HG03575 (cell line): ENCODE measurements at regions not wholly inside any gene's neighbourhood (a gene's known extent, or its start where the extent isn't known, plus 50 kb on each side); places are given as distances from the start of the nearest gene placed in this dataset.

Source experiments
- ATAC-seq: cut with Tn5 transposase; IDR thresholded peaks from one replicate; pipeline ENCODE4 v1.9.1; 2021; ENCODE audit not compliant: unreplicated experiment, insufficient number of reproducible peaks, low FRiP score; ENCODE audit errors: extremely low read depth

DNA sequence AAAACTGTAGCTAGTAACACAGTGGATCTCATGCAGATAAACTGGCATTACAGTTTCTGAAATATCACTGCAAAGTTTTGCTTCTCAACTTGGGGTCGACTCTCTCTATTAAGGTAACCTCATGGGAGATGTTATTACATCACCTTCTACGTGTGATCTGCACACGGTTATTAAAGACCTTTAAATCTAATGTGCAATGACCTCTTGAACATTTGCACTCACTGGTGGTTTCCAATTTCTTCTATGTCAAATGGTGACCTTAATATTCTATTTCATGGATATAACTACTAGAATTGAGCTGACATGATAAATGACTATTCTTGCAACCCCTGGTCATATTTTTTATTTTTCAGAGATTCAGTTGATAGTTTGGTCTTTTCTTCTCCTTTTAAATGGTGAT lies 191.3 kb downstream of the PPP1R3A start:
- no peak for ATAC-seq

DNA sequence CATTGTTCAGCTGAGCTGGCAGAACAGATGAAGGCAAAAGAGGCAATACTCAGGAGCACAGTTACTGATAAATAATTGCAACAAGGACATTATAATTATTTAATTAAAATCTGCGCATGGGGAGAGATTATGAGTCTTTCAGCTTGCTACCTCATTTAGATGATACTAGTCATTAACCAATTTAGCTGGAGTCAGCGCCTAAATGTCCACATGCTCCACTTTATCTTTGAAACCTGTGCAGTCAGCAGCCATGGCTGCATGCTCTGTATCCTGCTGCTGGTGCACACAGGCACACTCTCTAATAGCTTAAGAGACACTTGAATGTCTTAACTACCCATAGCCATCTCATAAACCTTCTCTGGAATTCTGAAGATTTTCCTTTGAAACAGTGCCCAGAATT lies 196.8 kb downstream of the PPP1R3A start:
- no peak for ATAC-seq

DNA sequence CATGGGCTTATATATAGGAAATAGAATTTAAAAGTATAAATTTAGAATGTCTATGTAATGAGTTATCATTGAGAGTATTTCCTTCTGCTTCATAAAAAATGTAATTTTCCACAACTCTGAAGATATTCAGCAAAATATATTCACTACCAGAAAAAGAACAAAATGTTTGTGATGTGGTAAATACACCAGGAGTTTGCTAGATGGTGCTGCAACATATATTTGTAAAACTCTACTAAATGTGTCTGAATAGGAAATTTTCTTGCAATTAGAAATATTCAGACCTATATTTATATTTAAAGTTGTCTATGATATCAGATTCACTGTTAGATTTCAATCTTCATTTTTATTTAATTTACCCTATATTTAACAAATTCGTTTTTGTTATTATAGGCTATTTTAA lies 201.1 kb downstream of the PPP1R3A start:
- ATAC-seq = no peak

DNA sequence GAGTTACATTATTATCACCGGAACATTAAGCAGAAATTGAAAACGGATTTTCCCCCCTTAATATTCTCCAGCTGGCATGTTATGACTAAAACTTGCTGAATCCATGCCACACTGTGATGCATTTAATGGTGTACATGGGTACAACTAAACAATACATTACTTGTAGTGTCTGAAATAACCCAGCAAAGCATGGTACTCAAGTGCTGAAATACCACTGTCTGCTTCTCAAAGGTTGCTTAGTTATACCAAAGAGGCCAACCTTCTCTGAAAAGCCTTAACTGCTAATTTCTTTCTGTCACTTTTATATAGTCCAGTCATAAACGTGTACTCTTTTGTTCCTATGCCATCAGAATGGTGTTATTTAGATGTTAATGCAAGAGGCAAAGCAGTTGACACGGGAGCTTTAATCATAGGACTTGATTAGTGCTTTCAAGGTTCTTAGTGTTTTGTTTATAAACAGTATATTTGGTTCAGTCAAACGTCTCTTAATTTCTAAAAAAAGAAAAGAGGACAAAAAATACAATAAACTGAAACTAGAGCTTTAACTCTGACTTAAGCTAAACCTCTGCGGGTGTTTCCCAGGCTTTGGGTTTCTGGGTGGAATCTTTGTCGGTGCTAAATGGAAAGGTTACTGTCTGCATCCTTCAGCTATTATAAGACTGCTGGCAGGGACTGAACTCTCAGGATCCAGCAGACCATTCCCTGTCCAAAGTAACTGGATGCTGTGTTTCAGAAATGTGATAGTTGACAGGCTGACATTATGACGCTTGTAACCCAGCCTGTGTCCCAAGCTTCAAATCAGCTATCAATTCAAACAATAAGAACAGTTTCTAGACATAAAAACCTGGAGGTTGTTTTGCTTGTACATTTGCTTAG lies 202.6 kb downstream of the PPP1R3A start:
- ATAC-seq = no peak

DNA sequence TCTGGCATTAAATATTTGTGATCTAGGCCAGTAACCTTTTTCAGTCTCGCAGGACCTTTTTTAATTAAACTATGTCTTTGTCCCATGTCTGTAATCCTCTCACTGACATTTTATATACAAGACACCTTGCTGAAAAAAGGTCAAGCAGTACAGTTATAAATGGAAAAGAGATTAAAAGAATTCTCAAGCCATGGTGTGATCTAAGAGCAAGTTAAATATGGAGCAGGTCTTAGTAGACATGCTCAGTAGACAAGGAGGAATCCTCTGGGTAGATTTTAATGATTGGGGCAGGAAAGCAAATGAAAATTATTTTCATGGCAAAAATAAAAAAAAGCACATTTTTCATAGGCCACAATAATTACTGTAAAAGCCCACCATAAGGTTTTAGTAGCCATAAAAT lies 203.5 kb downstream of the PPP1R3A start:
- ATAC-seq = no peak

DNA sequence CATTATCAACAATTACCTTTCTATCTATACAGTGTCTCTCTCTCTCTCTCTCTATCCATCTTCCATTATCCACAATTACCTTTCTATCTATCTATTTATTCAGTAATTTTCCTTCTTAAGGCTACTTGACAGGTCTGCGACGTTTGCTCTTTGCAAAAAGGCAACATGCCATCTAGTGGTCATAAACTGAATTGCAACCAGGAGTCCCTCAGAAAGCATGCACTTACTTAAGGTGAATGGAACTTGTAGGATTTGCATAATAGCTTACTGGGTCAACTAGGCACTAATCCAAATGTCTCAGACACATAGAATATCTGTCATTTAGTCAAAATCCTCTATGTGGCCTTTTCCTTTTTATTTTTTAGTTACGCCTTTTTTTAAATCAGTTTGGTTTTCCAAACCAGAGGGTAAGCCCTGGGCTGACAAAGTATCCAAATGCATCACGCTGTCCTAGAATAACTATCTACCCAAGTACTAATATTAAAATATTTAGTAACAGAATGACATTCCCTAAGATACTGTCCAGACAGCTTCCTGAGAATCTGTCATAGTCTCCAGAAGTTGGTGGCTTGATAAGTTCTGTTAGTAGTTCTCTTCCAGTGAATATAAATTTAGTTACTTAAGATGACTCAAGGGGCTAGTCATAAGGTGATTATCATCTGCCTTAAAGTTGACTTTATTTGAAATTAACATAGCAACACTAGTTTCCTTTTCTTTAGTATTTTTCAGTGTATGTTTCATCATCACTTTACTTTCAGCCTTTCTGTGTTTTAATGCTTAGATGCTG lies 208.3 kb downstream of the PPP1R3A start:
- peak; percentile 92 for ATAC-seq

DNA sequence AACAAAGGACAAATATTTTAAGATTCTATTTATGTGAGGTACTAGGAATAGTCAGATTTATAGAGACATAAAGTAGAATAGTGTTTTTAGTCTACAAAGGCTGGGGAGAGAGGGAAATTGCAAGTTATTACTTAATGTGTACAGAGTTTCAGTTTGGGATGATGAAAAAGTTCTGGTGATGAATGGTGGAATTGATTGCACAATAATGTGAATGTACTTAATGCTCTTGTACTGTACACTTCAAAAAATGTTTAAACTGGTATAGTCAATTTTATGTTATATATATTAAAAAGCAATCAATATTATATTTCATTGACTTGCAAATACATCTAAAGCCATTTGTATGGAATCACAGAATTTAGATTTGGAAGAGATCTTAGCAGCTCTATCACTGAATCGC lies 213.4 kb downstream of the PPP1R3A start:
- ATAC-seq = no peak

GRCh38 chr7:113698556-113699220 lies 220.1 kb downstream of the PPP1R3A start:
- no peak for ATAC-seq

GRCh38 chr7:113694149-113694548 lies 224.7 kb downstream of the PPP1R3A start:
- ATAC-seq = no peak

DNA sequence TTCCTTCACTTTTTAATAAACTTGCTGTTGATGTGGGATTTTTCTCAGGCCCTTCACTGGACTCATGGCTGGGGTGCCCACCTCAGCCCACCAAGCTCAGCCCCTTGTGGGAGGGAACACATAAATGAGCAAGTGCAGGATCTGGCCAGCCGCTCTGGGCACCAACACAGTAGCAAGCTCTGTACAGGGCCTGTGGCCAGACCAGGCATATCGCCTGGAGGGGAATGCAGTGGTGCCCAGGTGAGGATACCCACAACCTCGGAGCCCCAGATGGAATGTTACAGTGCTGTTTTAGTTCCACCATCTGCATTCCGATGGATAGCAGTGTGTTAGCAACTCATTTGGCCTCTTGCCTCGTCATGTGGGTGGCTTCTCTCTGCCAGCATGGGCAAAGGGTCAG lies 234.6 kb downstream of the PPP1R3A start:
- ATAC-seq = no peak

GRCh38 chr7:113677811-113678210 lies 241.0 kb downstream of the PPP1R3A start:
- no peak for ATAC-seq

DNA sequence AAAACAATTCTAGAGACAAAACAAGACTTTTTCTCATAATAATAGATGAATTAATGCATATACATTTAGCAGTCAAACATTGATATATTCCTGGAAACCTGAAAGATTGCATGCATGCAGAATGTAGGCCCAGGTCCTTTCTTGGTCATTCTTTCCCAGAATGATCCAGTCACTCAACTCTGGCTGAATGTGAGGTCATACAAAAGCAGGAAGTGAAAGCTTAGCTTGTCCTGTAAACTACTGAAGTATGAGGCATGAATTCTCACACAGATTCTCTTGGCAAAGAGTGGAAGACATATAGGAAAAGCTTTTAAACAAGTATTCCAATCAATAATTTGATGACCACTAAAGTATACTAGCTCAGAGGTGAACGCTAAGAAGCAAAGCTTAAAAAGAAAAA lies 253.9 kb downstream of the PPP1R3A start:
- no peak for ATAC-seq

DNA sequence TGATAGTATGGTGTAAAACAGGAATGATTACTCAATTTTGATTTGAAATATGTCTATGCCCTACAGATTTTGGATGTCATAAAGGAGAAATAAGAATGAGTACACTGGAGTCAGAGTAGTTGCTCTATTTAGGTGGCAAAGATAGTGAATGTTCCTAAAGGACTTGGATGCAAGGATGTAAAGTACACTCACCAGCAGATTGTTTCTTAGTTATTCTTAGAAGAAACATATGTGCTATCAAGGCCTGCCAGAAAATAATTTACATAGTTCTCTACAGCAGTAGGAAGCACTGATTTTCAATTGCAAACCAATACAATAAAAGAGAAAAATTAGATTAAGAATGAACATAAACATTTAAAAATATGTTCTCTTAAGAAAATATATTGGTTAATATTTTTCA lies 259.4 kb downstream of the PPP1R3A start:
- no peak for ATAC-seq

DNA sequence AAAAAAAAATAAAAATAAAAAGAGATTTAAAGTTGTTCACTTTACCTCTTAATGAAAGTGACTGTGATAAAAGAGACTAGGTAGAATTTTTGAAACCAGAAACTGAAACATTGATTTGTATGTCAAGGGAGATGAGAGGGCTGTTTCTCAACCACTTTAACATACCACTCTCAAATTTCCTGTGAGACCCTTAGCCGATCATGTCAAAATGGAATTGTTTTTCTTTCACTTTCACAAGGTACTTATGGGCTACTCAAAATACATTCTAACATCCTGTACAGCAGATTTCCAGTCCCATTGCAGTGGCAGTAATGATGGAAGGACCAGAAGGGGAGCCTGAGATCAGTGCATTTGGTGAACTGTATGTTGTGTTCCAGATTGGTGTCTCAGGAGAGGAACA lies 261.2 kb downstream of the PPP1R3A start:
- peak; percentile 97 for ATAC-seq

DNA sequence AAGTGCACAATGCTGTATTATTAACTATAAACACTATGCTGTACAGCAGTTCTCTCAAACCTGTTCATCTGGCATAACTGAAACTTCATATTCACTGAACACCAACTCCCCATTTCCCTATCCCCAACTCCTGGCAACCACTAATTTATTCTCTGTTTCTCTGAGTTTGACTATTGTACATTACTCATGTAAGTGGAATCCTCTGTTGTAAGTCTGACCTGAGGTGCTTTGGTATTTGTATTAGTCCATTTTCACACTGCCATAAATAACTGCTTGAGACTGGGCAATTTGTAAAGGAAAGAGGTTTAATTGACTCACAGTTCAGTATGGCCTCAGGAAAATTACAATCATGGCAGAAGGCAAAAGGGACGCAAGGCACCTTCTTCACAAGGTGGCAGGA lies 266.3 kb downstream of the PPP1R3A start:
- ATAC-seq = no peak

- no peak for ATAC-seq
Observed at GRCh38 chr7:113649556-113649955, 269.3 kb downstream of the PPP1R3A start.

DNA sequence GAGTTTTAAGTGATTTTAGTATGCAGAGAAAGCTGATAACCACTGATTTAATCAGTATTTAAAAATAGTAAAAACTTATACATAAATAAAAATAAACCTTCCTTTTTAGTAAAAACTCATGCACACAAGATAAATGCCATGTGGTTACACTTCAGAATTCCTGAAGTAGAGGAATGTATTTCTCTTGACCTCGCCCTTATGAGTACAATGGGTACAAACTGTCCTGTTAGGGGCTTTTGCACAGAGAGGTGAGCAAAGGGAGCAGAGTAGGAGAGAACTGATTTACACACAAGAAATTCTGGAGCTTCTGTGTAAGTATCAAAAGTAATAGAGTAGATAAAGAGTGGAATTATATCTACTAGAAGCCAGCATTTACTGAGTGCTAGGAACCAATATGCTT lies 279.6 kb downstream of the PPP1R3A start:
- no peak for ATAC-seq

- ATAC-seq = no peak
Observed at GRCh38 chr7:113636727-113637421, 281.9 kb downstream of the PPP1R3A start.

DNA sequence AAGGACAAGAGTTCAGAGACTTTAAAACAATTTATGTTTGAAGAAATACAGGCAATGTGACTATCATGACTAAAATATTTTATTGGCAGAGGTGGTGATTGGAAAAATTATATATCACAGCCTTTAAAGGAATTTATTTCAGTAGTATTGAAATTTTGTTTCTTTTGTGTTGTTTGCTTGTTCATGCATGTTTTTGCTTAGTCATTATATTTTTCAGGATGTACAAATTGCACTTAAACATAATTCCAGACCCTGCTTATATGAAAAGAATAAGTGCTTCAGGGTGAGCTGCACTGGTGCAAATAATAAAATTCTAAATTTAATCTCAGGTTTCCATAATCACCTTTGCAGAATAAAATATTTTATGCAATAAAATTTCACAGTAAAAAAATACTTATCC lies 283.3 kb downstream of the PPP1R3A start:
- no peak for ATAC-seq
